ENCODE measurements at regions not wholly inside any gene's neighbourhood (a gene's known extent, or its start where the extent isn't known, plus 50 kb on each side); places are given as distances from the start of the nearest gene placed in this dataset.

DNA sequence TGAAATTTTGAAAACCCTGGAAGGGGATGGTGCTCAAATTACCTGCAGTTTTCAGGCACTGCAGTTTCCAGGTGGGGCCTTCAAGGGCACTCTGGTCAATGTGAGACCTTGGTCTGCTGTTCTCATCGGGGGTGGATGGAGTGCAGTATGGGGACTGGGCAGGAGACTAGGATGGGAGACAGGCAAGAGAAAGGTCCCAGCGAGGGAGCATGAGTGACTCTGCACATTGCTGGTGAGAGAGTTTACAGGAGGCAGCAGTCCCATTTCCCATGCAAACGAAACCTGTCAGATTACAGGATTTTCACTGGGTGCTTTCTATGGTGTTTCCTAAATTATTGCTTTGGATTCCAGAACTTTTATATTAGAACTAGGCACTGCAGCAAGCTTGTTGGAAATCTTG, 73.5 kb upstream of the DTNBP1 start:
- Histone ChIP-seq H3K36me3 (ENCODE audit: control insufficient read depth, insufficient read depth, low read length) (no peaks in the 10 kb centered on the region), H3K4me1 (ENCODE audit: control insufficient read depth, insufficient read depth, low read length) (no peaks in the 10 kb centered on the region), H3K27me3 (ENCODE audit: control insufficient read depth, insufficient read depth, low read length) (0 out of 2 replicates have a peak, but pooled peaks cover 4% of the 10 kb centered on the region), H3K4me3 (ENCODE audit: low read depth in 2 of 2, low read length in 2 of 2) (no peak overlapping the region), H3K9me3 (ENCODE audit: control insufficient read depth, insufficient read depth, low read depth, low read length) (no peaks in the 10 kb centered on the region), H3K27ac (ENCODE audit: low read length) (no peak overlapping the region)
- no peak; the same call in 1 of the 2 replicates for ATAC-seq
- in situ Hi-C loops (cut with HindIII; ENCODE audit: low pct_unique_long_range_greater_than_20kb, low sequenced_read_pairs) = no loop called here
- ChIA-PET POLR2A (no interaction called here), CTCF (no interaction called here)
- intact Hi-C loops (cut with micrococcal nuclease; ENCODE audit: unreplicated experiment) = no loop called here
- TF ChIP-seq REST (IDR thresholded peaks at IDR 0.05; ENCODE audit: insufficient read depth in 1 of 2, low read depth in 2 of 2, low read length in 1 of 2) (no peak), TCF7L2 (IDR thresholded peaks at IDR 0.05; ENCODE audit: low read depth, low read length) (no peak), POLR2AphosphoS5 (IDR thresholded peaks at IDR 0.05; ENCODE audit: low read depth, low read length) (no peak), SIN3A (IDR thresholded peaks at IDR 0.05; ENCODE audit: borderline replicate concordance, insufficient read depth, low read depth, low read length) (no peak)
- TF ChIP-seq, protein P1, sequence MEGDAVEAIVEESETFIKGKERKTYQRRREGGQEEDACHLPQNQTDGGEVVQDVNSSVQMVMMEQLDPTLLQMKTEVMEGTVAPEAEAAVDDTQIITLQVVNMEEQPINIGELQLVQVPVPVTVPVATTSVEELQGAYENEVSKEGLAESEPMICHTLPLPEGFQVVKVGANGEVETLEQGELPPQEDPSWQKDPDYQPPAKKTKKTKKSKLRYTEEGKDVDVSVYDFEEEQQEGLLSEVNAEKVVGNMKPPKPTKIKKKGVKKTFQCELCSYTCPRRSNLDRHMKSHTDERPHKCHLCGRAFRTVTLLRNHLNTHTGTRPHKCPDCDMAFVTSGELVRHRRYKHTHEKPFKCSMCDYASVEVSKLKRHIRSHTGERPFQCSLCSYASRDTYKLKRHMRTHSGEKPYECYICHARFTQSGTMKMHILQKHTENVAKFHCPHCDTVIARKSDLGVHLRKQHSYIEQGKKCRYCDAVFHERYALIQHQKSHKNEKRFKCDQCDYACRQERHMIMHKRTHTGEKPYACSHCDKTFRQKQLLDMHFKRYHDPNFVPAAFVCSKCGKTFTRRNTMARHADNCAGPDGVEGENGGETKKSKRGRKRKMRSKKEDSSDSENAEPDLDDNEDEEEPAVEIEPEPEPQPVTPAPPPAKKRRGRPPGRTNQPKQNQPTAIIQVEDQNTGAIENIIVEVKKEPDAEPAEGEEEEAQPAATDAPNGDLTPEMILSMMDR (IDR thresholded peaks at IDR 0.05) = no peak
- no peak for DNase-seq (ENCODE audit: low read depth, low spot score)
- no TSS peak for BruUV-seq (replicated peaks)

GRCh38 chr6:15735567-15736265, 72.9 kb upstream of the DTNBP1 start:
- no TSS peak for BruUV-seq (replicated peaks)
- CTCF ChIA-PET = no interaction called here
- in situ Hi-C loops (cut with HindIII; ENCODE audit: low pct_unique_long_range_greater_than_20kb, low sequenced_read_pairs) = no loop called here
- Histone ChIP-seq H3K4me1 (ENCODE audit: control insufficient read depth, insufficient read depth, low read length) (no peaks in the 10 kb centered on the region), H3K27me3 (ENCODE audit: control insufficient read depth, insufficient read depth, low read length) (peaks cover 4% of the 10 kb centered on the region; the same call in 1 of the 2 replicates), H3K4me3 (ENCODE audit: low read depth in 2 of 2, low read length in 2 of 2) (no peak overlapping the region), H3K27ac (ENCODE audit: low read length) (no peak overlapping the region), H3K36me3 (ENCODE audit: control insufficient read depth, insufficient read depth, low read length) (no peaks in the 10 kb centered on the region), H3K9me3 (ENCODE audit: control insufficient read depth, insufficient read depth, low read depth, low read length) (no peaks in the 10 kb centered on the region)
- DNase-seq (ENCODE audit: low read depth, low spot score) = no peak
- intact Hi-C loops (cut with micrococcal nuclease; ENCODE audit: unreplicated experiment) = no loop called here
- POLR2A ChIA-PET = no interaction called here
- no peak for ATAC-seq
- TF ChIP-seq POLR2AphosphoS5 (IDR thresholded peaks at IDR 0.05; ENCODE audit: low read depth, low read length) (no peak), REST (IDR thresholded peaks at IDR 0.05; ENCODE audit: insufficient read depth in 1 of 2, low read depth in 2 of 2, low read length in 1 of 2) (no peak), SIN3A (IDR thresholded peaks at IDR 0.05; ENCODE audit: borderline replicate concordance, insufficient read depth, low read depth, low read length) (no peak), TCF7L2 (IDR thresholded peaks at IDR 0.05; ENCODE audit: low read depth, low read length) (no peak)
- TF ChIP-seq, protein P1 (IDR thresholded peaks at IDR 0.05) = no peak

All from Panc1 (cell line).